ENCODE measurements at regions not wholly inside any gene's neighbourhood (a gene's known extent, or its start where the extent isn't known, plus 50 kb on each side); places are given as distances from the start of the nearest gene placed in this dataset.
"Not testable (repeated sequence)": the region's sequence is repeated elsewhere in the genome, so short reads cannot be mapped to it uniquely, and the experiment has no call there.

GRCh38 chr7:67346876-67347275 lies 350.2 kb downstream of the TYW1 start:
- peaks cover 3% of the 10 kb centered on the region for H3K27me3 Mint-ChIP-seq (ENCODE audit: low read depth, unreplicated experiment)
- FAIRE-seq (no peak), DNase-seq (ENCODE audit: low read depth) (no peak)
- no peaks in the 10 kb centered on the region for H3K4me1 Mint-ChIP-seq (ENCODE audit: low read depth, unreplicated experiment)
- Histone ChIP-seq H3K4me1 (ENCODE audit: insufficient read depth, low read length) (no peaks in the 10 kb centered on the region), H3K9ac (ENCODE audit: low read length) (no peak overlapping the region), H3K9me3 (ENCODE audit: insufficient read depth, low read depth, low read length) (no peaks in the 10 kb centered on the region), H3K79me2 (ENCODE audit: insufficient read depth, low read length) (no peaks in the 10 kb centered on the region), H3K27ac (ENCODE audit: low read depth, low read length) (no peak overlapping the region), H3K36me3 (ENCODE audit: insufficient read depth, low read length) (peaks cover 2% of the 10 kb centered on the region), H3K4me3 (ENCODE audit: insufficient read depth, low read depth, low read length) (no peak overlapping the region), H3K4me2 (ENCODE audit: low read length) (no peak overlapping the region), H3K27me3 (ENCODE audit: insufficient read depth, low read length) (no peaks in the 10 kb centered on the region), H4K20me1 (ENCODE audit: insufficient read depth, low read length) (no peaks in the 10 kb centered on the region), H2AFZ (ENCODE audit: low read depth, low read length) (no peak overlapping the region)
- H3K36me3 Mint-ChIP-seq (ENCODE audit: low read depth, unreplicated experiment): peaks cover 31% of the 10 kb centered on the region
- no peak overlapping the region for H3K4me3 Mint-ChIP-seq (ENCODE audit: unreplicated experiment)
- peaks cover 12% of the 10 kb centered on the region for H3K9me3 Mint-ChIP-seq (ENCODE audit: unreplicated experiment)
- no peak overlapping the region for H3K27ac Mint-ChIP-seq (ENCODE audit: unreplicated experiment)
- TF ChIP-seq CTCF (IDR thresholded peaks at IDR 0.05; ENCODE audit: insufficient read depth, low read depth, low read length): no peak
- TF ChIP-seq EZH2 (IDR thresholded peaks at IDR 0.05; ENCODE audit: insufficient read depth, low read length): no peak

GRCh38 chr7:67348171-67348570 lies 351.5 kb downstream of the TYW1 start:
- H3K79me2 ChIP-seq (ENCODE audit: insufficient read depth, low read length): no peaks in the 10 kb centered on the region
- H3K36me3 ChIP-seq (ENCODE audit: insufficient read depth, low read length): peaks cover 2% of the 10 kb centered on the region
- H3K4me3 ChIP-seq (ENCODE audit: insufficient read depth, low read depth, low read length): no peak overlapping the region
- H3K4me2 ChIP-seq (ENCODE audit: low read length): no peak overlapping the region
- H3K9me3 ChIP-seq (ENCODE audit: insufficient read depth, low read depth, low read length): no peaks in the 10 kb centered on the region
- H3K4me1 ChIP-seq (ENCODE audit: insufficient read depth, low read length): no peaks in the 10 kb centered on the region
- no peaks in the 10 kb centered on the region for H3K27me3 ChIP-seq (ENCODE audit: insufficient read depth, low read length)
- no peak for TF ChIP-seq EZH2 (IDR thresholded peaks at IDR 0.05; ENCODE audit: insufficient read depth, low read length)
- TF ChIP-seq CTCF (IDR thresholded peaks at IDR 0.05; ENCODE audit: insufficient read depth, low read depth, low read length): no peak
- FAIRE-seq: no peak
- Mint-ChIP-seq H3K27me3 (ENCODE audit: low read depth, unreplicated experiment) (peaks cover 3% of the 10 kb centered on the region), H3K4me1 (ENCODE audit: low read depth, unreplicated experiment) (no peaks in the 10 kb centered on the region), H3K9me3 (ENCODE audit: unreplicated experiment) (peaks cover 12% of the 10 kb centered on the region), H3K4me3 (ENCODE audit: unreplicated experiment) (no peak overlapping the region), H3K27ac (ENCODE audit: unreplicated experiment) (no peak overlapping the region), H3K36me3 (ENCODE audit: low read depth, unreplicated experiment) (peaks cover 33% of the 10 kb centered on the region)
- H2AFZ ChIP-seq (ENCODE audit: low read depth, low read length): no peak overlapping the region
- no peak overlapping the region for H3K27ac ChIP-seq (ENCODE audit: low read depth, low read length)
- no peak overlapping the region for H3K9ac ChIP-seq (ENCODE audit: low read length)
- H4K20me1 ChIP-seq (ENCODE audit: insufficient read depth, low read length): no peaks in the 10 kb centered on the region
- no peak for DNase-seq (ENCODE audit: low read depth)

- H3K4me1 Mint-ChIP-seq (ENCODE audit: low read depth, unreplicated experiment); H3K9me3 ChIP-seq (ENCODE audit: insufficient read depth, low read depth, low read length); H3K9ac ChIP-seq (ENCODE audit: low read length); H3K4me1 ChIP-seq (ENCODE audit: insufficient read depth, low read length); H3K27me3 Mint-ChIP-seq (ENCODE audit: low read depth, unreplicated experiment); FAIRE-seq; H3K27ac ChIP-seq (ENCODE audit: low read depth, low read length); H3K79me2 ChIP-seq (ENCODE audit: insufficient read depth, low read length); H3K4me3 ChIP-seq (ENCODE audit: insufficient read depth, low read depth, low read length); H3K36me3 Mint-ChIP-seq (ENCODE audit: low read depth, unreplicated experiment); H2AFZ ChIP-seq (ENCODE audit: low read depth, low read length); H3K27me3 ChIP-seq (ENCODE audit: insufficient read depth, low read length); H4K20me1 ChIP-seq (ENCODE audit: insufficient read depth, low read length); H3K4me3 Mint-ChIP-seq (ENCODE audit: unreplicated experiment); H3K4me2 ChIP-seq (ENCODE audit: low read length); DNase-seq (ENCODE audit: low read depth); H3K27ac Mint-ChIP-seq (ENCODE audit: unreplicated experiment); H3K36me3 ChIP-seq (ENCODE audit: insufficient read depth, low read length): not testable (repeated sequence)
- H3K9me3 Mint-ChIP-seq (ENCODE audit: unreplicated experiment): peaks cover 11% of the 10 kb centered on the region
Observed at GRCh38 chr7:67357653-67358052, 361.0 kb downstream of the TYW1 start.

GRCh38 chr7:67358316-67358715 lies 361.7 kb downstream of the TYW1 start:
- not testable (repeated sequence) for H3K27me3 ChIP-seq (ENCODE audit: insufficient read depth, low read length); FAIRE-seq; H3K4me1 Mint-ChIP-seq (ENCODE audit: low read depth, unreplicated experiment); H3K9ac ChIP-seq (ENCODE audit: low read length); H3K4me3 Mint-ChIP-seq (ENCODE audit: unreplicated experiment); H3K79me2 ChIP-seq (ENCODE audit: insufficient read depth, low read length); H4K20me1 ChIP-seq (ENCODE audit: insufficient read depth, low read length); H3K27ac ChIP-seq (ENCODE audit: low read depth, low read length); H3K4me1 ChIP-seq (ENCODE audit: insufficient read depth, low read length); H3K36me3 Mint-ChIP-seq (ENCODE audit: low read depth, unreplicated experiment); H3K27me3 Mint-ChIP-seq (ENCODE audit: low read depth, unreplicated experiment); H3K4me2 ChIP-seq (ENCODE audit: low read length); H3K27ac Mint-ChIP-seq (ENCODE audit: unreplicated experiment); DNase-seq (ENCODE audit: low read depth); H2AFZ ChIP-seq (ENCODE audit: low read depth, low read length); H3K4me3 ChIP-seq (ENCODE audit: insufficient read depth, low read depth, low read length); H3K9me3 ChIP-seq (ENCODE audit: insufficient read depth, low read depth, low read length); H3K36me3 ChIP-seq (ENCODE audit: insufficient read depth, low read length)
- peaks cover 11% of the 10 kb centered on the region for H3K9me3 Mint-ChIP-seq (ENCODE audit: unreplicated experiment)

GRCh38 chr7:67358738-67359137 lies 362.1 kb downstream of the TYW1 start:
- not testable (repeated sequence) for H2AFZ ChIP-seq (ENCODE audit: low read depth, low read length); H3K4me1 ChIP-seq (ENCODE audit: insufficient read depth, low read length); H3K4me1 Mint-ChIP-seq (ENCODE audit: low read depth, unreplicated experiment); H3K27me3 ChIP-seq (ENCODE audit: insufficient read depth, low read length); H3K36me3 Mint-ChIP-seq (ENCODE audit: low read depth, unreplicated experiment); H3K36me3 ChIP-seq (ENCODE audit: insufficient read depth, low read length); H3K27ac ChIP-seq (ENCODE audit: low read depth, low read length); H3K4me3 Mint-ChIP-seq (ENCODE audit: unreplicated experiment); H3K4me3 ChIP-seq (ENCODE audit: insufficient read depth, low read depth, low read length); H3K4me2 ChIP-seq (ENCODE audit: low read length); H4K20me1 ChIP-seq (ENCODE audit: insufficient read depth, low read length); H3K27me3 Mint-ChIP-seq (ENCODE audit: low read depth, unreplicated experiment); H3K9me3 ChIP-seq (ENCODE audit: insufficient read depth, low read depth, low read length); H3K9ac ChIP-seq (ENCODE audit: low read length); H3K27ac Mint-ChIP-seq (ENCODE audit: unreplicated experiment); DNase-seq (ENCODE audit: low read depth); FAIRE-seq; H3K79me2 ChIP-seq (ENCODE audit: insufficient read depth, low read length)
- H3K9me3 Mint-ChIP-seq (ENCODE audit: unreplicated experiment): peaks cover 11% of the 10 kb centered on the region

Data from astrocyte (in vitro differentiated cells and primary cell).